Activated naive CD4-positive, alpha-beta T cell treated with anti-CD3 and anti-CD28 coated beads, Interleukin-2, amount 50 U/mL, for 72 hours (primary cell): ENCODE measurements at regions not wholly inside any gene's neighbourhood (a gene's known extent, or its start where the extent isn't known, plus 50 kb on each side); places are given as distances from the start of the nearest gene placed in this dataset.
A peak's percentile ranks its signal among the peaks of the same experiment; 100 is the strongest.

Source experiments
- ATAC-seq, 2 donors: fragments of 150-1000 bp; cut with Tn5 transposase; 2 replicates each; pipeline ENCODE4 v1.10.0; 2021; ENCODE audit warnings: mild to moderate bottlenecking in 2 of 2, moderate library complexity in 2 of 2
- DNase-seq, 2 donors: peaks; one replicate each; pipeline ENCODE4 v3.0.0; 2021 to 2022; ENCODE audit warnings: low spot score in 2 of 2
- H3K27ac Mint-ChIP-seq, 2 donors: one replicate each; pipeline ENCODE4 v1.8.0; 2022; ENCODE audit warnings: mild to moderate bottlenecking in 2 of 2, mixed read lengths in 2 of 2
- H3K36me3 Mint-ChIP-seq, 2 donors: one replicate each; pipeline ENCODE4 v1.8.0; 2022; ENCODE audit warnings: mixed read lengths in 2 of 2
- H3K9me3 Mint-ChIP-seq, 2 donors: one replicate each; pipeline ENCODE4 v1.8.0; 2022; ENCODE audit warnings: mixed read lengths in 2 of 2

DNA sequence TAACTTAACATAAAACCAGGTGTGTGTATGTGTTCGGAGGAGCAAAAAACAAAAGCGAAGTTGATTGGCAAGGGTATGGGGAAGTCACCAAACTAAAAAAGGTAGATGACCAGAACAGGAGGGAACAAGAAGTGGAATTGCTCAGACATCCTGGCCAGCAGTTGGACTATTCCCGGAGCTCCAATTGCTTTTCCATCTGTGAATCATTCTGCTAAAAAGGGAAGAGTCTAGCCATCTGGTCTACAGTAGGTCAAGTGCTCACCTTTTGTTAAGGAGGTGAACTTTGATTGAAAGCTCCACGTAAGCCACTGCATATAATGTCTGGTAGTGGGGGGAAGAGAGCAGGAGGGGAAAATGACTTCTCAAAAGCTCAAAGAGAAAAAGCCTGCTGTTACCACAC, 50.0 kb upstream of the BET1 start:
- peaks cover 0 to 5% of the 10 kb centered on the region in 2 donors for H3K9me3 Mint-ChIP-seq
- no peak for DNase-seq
- ATAC-seq, result no peak
- H3K27ac Mint-ChIP-seq, result no peak overlapping the region
- H3K36me3 Mint-ChIP-seq, result no peaks in the 10 kb centered on the region

GRCh38 chr7:94055963-94056362, 51.8 kb upstream of the BET1 start:
- no peak for ATAC-seq
- H3K36me3 Mint-ChIP-seq, result no peaks in the 10 kb centered on the region
- H3K27ac Mint-ChIP-seq, result no peak overlapping the region
- DNase-seq, result no peak
- peaks cover 0 to 5% of the 10 kb centered on the region in 2 donors for H3K9me3 Mint-ChIP-seq

- Mint-ChIP-seq H3K36me3 (no peaks in the 10 kb centered on the region), H3K27ac (no peak overlapping the region), H3K9me3 (peaks cover 0 to 5% of the 10 kb centered on the region in 2 donors)
- no peak for DNase-seq
- ATAC-seq, result no peak
These were observed 52.6 kb upstream of the BET1 start for GRCh38 chr7:94056796-94057207.

- DNase-seq (no peak), ATAC-seq (no peak)
- peaks cover 0 to 5% of the 10 kb centered on the region in 2 donors for H3K9me3 Mint-ChIP-seq
- no peaks in the 10 kb centered on the region for H3K36me3 Mint-ChIP-seq
- H3K27ac Mint-ChIP-seq, result no peak overlapping the region
These were observed 53.8 kb upstream of the BET1 start for GRCh38 chr7:94057955-94058354.

DNA sequence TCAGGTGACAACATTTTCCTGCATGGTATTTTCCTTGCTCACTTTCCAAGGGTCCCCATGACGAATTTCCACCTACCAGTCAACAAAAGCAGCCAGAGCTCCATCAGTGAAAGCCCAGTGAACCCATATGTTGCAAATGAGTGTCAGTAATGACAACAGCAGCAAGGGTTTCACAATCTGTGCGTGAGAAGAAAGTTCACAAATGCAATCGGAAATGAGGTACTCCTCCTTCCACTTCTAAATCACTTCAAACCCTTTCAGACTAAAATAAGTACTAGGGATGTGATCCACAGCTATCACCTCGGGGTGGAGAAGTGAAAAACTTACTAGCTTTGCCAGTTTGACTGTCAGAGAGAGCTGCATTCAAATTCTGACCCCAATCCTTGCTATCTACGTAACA, 55.6 kb upstream of the BET1 start:
- peak in 1 of 2 donors; percentile 38 for ATAC-seq
- no peak for DNase-seq
- peaks cover 0 to 5% of the 10 kb centered on the region in 2 donors for H3K9me3 Mint-ChIP-seq
- H3K27ac Mint-ChIP-seq, result no peak overlapping the region
- H3K36me3 Mint-ChIP-seq, result no peaks in the 10 kb centered on the region

- Mint-ChIP-seq H3K9me3 (peaks cover 0 to 4% of the 10 kb centered on the region in 2 donors), H3K36me3 (no peaks in the 10 kb centered on the region), H3K27ac (no peak overlapping the region)
- ATAC-seq (peak; percentile 70 to 88), DNase-seq (no peak)
These were observed 56.6 kb upstream of the BET1 start for GRCh38 chr7:94060752-94061151.

- Mint-ChIP-seq H3K9me3 (no peaks in the 10 kb centered on the region), H3K27ac (no peak overlapping the region), H3K36me3 (no peaks in the 10 kb centered on the region)
- DNase-seq, result no peak
- no peak for ATAC-seq
These were observed 57.2 kb upstream of the BET1 start for GRCh38 chr7:94061326-94061725.

- no peak overlapping the region for H3K27ac Mint-ChIP-seq
- peak in 1 of 2 donors; percentile 53 for ATAC-seq
- no peaks in the 10 kb centered on the region for H3K36me3 Mint-ChIP-seq
- no peak for DNase-seq
- no peaks in the 10 kb centered on the region for H3K9me3 Mint-ChIP-seq
These were observed 58.2 kb upstream of the BET1 start for GRCh38 chr7:94062372-94062771.

DNA sequence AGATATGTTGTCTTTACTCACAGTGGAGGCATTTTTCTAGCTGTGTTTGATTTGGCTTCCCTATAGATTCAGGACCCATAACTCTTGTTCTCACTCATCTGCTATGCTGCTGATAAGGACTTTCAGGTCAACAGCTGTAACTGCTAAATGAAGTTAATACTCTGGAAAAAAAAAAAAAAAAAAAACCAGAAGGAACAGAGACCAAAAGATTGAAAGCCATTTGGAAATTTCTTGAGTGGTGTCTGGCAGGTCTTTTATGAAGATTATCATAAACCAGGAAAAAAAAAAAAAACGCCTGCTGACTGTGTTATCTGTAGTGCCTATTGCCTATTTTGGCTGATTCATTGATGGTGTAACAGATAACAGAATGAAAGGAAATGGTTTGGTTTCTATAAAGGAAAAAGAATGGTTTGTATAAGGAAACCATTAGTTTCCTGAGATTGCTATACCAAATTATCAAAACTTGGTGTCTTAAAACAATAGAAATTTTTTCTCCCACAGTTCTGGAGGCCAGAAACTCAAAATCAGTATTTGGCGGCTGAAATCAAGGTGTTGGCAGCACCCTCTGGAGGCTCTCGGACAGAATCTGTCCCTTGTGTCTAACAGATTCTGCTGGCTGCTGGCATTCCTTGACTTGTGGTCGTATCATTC, 60.5 kb upstream of the BET1 start:
- no peaks in the 10 kb centered on the region for H3K36me3 Mint-ChIP-seq
- ATAC-seq, result no peak

DNA sequence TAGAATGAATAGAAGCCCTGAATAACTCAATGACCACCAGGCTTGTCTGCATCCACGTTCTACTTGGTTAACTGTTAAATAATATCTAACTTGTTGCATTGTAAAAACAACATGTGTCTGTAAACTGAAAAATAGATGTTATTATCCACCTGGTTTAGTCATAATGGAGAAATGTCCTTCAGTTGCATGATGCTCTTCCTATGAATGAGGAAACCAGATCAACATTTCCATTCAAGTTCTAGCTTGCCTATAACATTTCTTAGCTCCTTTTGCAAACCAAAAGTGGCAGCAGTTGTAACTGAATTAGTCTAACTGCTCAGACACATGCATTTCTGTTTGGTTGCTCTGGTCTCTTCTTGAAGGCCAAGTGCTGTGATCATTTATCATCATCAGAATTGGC, 62.9 kb upstream of the BET1 start:
- ATAC-seq, result no peak
- H3K36me3 Mint-ChIP-seq, result no peaks in the 10 kb centered on the region
- no peaks in the 10 kb centered on the region for H3K9me3 Mint-ChIP-seq

More for the DNA sequence above, 60.5 kb upstream of the BET1 start:
- H3K9me3 Mint-ChIP-seq, result no peaks in the 10 kb centered on the region
- no peak for DNase-seq
- no peak overlapping the region for H3K27ac Mint-ChIP-seq

DNA sequence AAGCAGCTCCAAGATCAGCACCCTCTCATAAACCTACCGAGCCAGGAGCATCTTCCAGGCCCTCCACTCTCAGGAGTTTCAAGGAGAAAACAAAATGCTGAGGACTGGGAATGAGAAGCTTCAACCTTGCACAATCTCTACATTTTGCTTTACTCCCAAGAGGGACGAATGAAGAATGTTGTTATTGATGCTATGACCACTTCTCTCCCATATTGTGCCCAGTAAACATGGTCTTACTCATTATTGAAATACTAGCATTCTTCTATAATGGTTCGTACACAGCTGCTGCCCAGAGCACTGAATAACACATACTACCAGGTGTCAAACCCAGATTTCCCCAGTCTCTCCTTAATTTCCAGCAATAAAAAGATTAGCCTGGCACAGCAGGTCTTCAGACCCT, 63.4 kb upstream of the BET1 start:
- no peak for ATAC-seq
- DNase-seq, result no peak
- Mint-ChIP-seq H3K9me3 (no peaks in the 10 kb centered on the region), H3K27ac (no peak overlapping the region), H3K36me3 (no peaks in the 10 kb centered on the region)

More for the DNA sequence above, 62.9 kb upstream of the BET1 start:
- DNase-seq, result no peak
- no peak overlapping the region for H3K27ac Mint-ChIP-seq

- Mint-ChIP-seq H3K36me3 (no peaks in the 10 kb centered on the region), H3K9me3 (no peaks in the 10 kb centered on the region), H3K27ac (no peak overlapping the region)
- DNase-seq, result no peak
- peak in 1 of 2 donors; percentile 18 for ATAC-seq
These were observed 65.1 kb upstream of the BET1 start for GRCh38 chr7:94069162-94069739.

- no peak for DNase-seq
- Mint-ChIP-seq H3K9me3 (no peaks in the 10 kb centered on the region), H3K27ac (no peak overlapping the region), H3K36me3 (no peaks in the 10 kb centered on the region)
- no peak for ATAC-seq
These were observed 76.4 kb upstream of the BET1 start for GRCh38 chr7:94080551-94080950.

DNA sequence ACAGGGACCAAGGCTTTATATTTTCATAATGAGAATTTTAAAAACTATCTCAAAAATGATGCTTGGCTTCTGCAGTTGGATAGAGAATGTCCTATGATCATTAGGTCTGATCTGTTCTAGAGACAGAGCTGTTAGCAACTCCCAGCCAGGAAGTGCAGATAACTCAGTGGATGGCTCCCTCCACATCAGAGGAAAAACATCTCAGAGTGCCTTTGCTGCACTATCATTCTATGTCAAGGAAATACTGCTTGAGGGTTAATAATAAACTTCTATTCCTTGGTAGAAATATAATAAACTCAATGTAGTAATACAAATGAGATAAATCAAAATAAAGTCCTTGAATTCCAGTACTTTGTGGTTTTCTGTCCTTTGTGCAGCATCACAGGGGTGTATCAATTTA, 78.0 kb upstream of the BET1 start:
- no peaks in the 10 kb centered on the region for H3K36me3 Mint-ChIP-seq
- H3K27ac Mint-ChIP-seq, result no peak overlapping the region
- no peak for ATAC-seq
- no peak for DNase-seq
- H3K9me3 Mint-ChIP-seq, result no peaks in the 10 kb centered on the region

DNA sequence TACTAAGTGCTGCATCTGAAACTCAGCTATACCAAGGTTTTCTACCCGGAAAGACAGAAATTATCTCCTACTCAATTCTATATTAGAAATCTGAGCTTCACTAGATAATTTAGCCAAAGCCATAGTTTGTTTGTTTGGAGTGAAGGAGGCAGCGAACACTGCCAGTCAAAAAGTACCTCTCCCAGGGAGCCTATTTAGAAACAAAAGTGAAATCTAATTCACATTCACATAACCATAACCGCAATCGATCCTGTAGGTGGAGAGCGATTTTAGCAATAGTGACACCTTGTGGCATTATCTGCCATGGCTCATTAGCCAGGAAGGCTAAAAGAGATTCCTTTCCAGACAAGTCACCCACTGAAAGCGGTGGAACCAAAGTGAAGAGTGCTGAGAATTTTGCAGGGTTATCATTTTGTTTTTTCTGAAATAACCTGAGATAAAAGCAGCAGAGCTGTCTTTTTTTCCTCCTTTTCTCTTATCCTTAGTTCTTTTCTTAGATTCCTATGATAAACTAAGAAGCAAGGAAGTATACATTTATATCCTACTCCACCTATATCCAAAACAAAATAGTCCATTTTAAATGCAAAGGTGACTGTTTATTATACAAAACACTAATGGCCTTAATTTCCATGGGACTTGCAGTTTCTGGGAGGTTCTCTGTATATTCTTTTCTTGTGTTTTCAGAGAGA, 83.7 kb upstream of the BET1 start:
- ATAC-seq, result peak; percentile 86 to 95
- H3K27ac Mint-ChIP-seq, result no peak overlapping the region
- peak in 1 of 2 donors; percentile 37 for DNase-seq
- H3K9me3 Mint-ChIP-seq, result no peaks in the 10 kb centered on the region
- no peaks in the 10 kb centered on the region for H3K36me3 Mint-ChIP-seq

- DNase-seq (no peak), ATAC-seq (peak in 1 of 2 donors; percentile 25)
- no peaks in the 10 kb centered on the region for H3K9me3 Mint-ChIP-seq
These were observed 84.4 kb upstream of the BET1 start for GRCh38 chr7:94088560-94088959.

GRCh38 chr7:94089806-94090205, 85.7 kb upstream of the BET1 start:
- ATAC-seq, result no peak
- no peaks in the 10 kb centered on the region for H3K9me3 Mint-ChIP-seq
- H3K36me3 Mint-ChIP-seq, result no peaks in the 10 kb centered on the region
- DNase-seq, result no peak
- H3K27ac Mint-ChIP-seq, result no peak overlapping the region

More at GRCh38 chr7:94088560-94088959, 84.4 kb upstream of the BET1 start:
- Mint-ChIP-seq H3K27ac (no peak overlapping the region), H3K36me3 (no peaks in the 10 kb centered on the region)

DNA sequence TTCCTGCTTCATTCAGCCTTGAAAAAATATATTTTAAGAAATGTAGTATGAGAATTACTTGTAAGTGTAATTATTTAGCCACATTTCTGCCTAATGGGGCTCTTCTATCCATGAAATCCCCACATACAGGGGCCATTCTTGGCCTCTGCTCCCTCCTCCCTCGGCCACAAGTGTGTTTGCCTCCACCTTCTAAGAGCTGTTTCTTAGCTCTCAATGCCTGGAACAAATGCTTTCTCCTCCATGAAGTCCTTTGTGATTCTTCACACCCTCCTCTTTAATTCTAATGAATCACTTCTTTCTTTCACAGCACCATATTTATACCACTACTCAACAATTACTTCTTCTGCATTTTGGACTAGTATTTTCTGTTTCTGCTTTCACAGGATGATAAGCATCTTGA, 88.8 kb upstream of the BET1 start:
- H3K9me3 Mint-ChIP-seq, result no peaks in the 10 kb centered on the region
- DNase-seq (no peak), ATAC-seq (no peak)
- no peak overlapping the region for H3K27ac Mint-ChIP-seq
- H3K36me3 Mint-ChIP-seq, result no peaks in the 10 kb centered on the region
